ENCODE measurements at regions not wholly inside any gene's neighbourhood (a gene's known extent, or its start where the extent isn't known, plus 50 kb on each side); places are given as distances from the start of the nearest gene placed in this dataset.

DNA sequence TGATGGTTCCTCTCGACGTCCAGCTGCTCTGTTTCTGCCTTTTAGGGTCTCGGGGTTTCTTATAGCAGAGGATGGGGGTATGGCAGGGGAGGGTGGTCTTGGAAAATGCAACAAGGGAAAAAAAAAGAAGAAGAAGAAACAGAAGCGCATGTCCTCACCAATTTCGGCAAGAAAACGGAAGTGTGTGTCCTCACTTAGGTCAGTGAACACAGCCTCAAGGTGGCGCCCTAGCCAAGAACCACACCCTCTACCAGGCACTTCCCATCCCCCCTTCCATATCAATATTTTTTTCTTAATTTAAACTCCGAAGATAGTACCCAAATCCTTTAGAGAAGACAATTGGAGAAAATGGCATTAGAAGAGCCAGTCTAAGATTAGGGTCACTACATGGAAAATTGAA, 1096.1 kb upstream of the TSPY4 start:
- no peaks in the 10 kb centered on the region for H3K36me3 ChIP-seq (ENCODE audit: control insufficient read depth in 2 of 2, extremely low read depth in 1 of 2, insufficient read depth in 2 of 2, low read length in 2 of 2)
- FAIRE-seq: no peak
- no peaks in the 10 kb centered on the region for H3K79me2 ChIP-seq (ENCODE audit: control insufficient read depth, insufficient read depth, low read length)
- ChIA-PET CTCF (no interaction called here), POLR2A (no interaction called here)
- no peaks in the 10 kb centered on the region for H4K20me1 ChIP-seq (replicated peaks; ENCODE audit: control insufficient read depth, extremely low read depth, insufficient read depth, low read length)
- no peaks in the 10 kb centered on the region for H3K4me1 ChIP-seq (ENCODE audit: control insufficient read depth, extremely low read depth, insufficient read depth, low read length)
- H3K9me1 ChIP-seq (replicated peaks; ENCODE audit: control insufficient read depth, extremely low read depth, insufficient read depth, low read length): no peaks in the 10 kb centered on the region
- no peak for TF ChIP-seq MYC (IDR thresholded peaks at IDR 0.05; ENCODE audit: low read depth, low read length)
- TF ChIP-seq, protein P1, sequence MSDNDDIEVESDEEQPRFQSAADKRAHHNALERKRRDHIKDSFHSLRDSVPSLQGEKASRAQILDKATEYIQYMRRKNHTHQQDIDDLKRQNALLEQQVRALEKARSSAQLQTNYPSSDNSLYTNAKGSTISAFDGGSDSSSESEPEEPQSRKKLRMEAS (IDR thresholded peaks at IDR 0.05; ENCODE audit: insufficient read depth, insufficient read length): no peak
- TF ChIP-seq EZH2 (IDR thresholded peaks at IDR 0.05; ENCODE audit: borderline replicate concordance, low read depth, low read length, severe bottlenecking): no peak
- no peak for TF ChIP-seq CTCF (IDR thresholded peaks at IDR 0.05; ENCODE audit: extremely low read depth in 1 of 2, insufficient read depth in 1 of 2, low read depth in 1 of 2, low read length in 2 of 2)
- TF ChIP-seq GATA2 (IDR thresholded peaks at IDR 0.05; ENCODE audit: insufficient read depth, insufficient read length, low read depth, low read length): no peak
- no peak for TF ChIP-seq POLR2A (IDR thresholded peaks at IDR 0.05; ENCODE audit: low read depth, low read length)
- TF ChIP-seq FOS (IDR thresholded peaks at IDR 0.05; ENCODE audit: borderline replicate concordance, insufficient read depth, low read length): no peak
- TF ChIP-seq POLR2AphosphoS5 (IDR thresholded peaks at IDR 0.05; ENCODE audit: insufficient read depth, low read depth, low read length): no peak
- no peak for TF ChIP-seq JUN (IDR thresholded peaks at IDR 0.05; ENCODE audit: borderline replicate concordance, insufficient read depth, insufficient read length, low read depth)
- no peaks in the 10 kb centered on the region for H3K27me3 ChIP-seq (ENCODE audit: control insufficient read depth in 2 of 2, insufficient read depth in 2 of 2, low read length in 2 of 2)
- intact Hi-C loops (cut with micrococcal nuclease) (no loop called here), dilution Hi-C loops (cut with MboI; ENCODE audit: extremely low pct_ligation_motif_present, low sequenced_read_pairs) (no loop called here)
- no peak overlapping the region for H3K4me2 ChIP-seq (ENCODE audit: insufficient read depth, low read length)
- H3K9ac ChIP-seq (replicated peaks; ENCODE audit: extremely low read depth, insufficient read depth, low read length): no peak overlapping the region
- H3K9me3 ChIP-seq (replicated peaks; ENCODE audit: control insufficient read depth, insufficient read depth, low read length): no peaks in the 10 kb centered on the region
- DNase-seq (ENCODE audit: low read depth, low spot score): no peak
- no peak overlapping the region for H3K27ac ChIP-seq (ENCODE audit: insufficient read depth, low read depth, low read length)
- H2AFZ ChIP-seq (ENCODE audit: low read depth, low read length): no peak overlapping the region
- no peak overlapping the region for H3K4me3 ChIP-seq (replicated peaks in 1 of 3; ENCODE audit: insufficient read depth in 1 of 3, low read depth in 1 of 3, low read length in 3 of 3)
- BruUV-seq (replicated peaks): no TSS peak

All from endothelial cell of umbilical vein (primary cell).